SH-SY5Y (cell line): ENCODE measurements at regions not wholly inside any gene's neighbourhood (a gene's known extent, or its start where the extent isn't known, plus 50 kb on each side); places are given as distances from the start of the nearest gene placed in this dataset.

ENCODE experiments used
- GATA2 ChIP-seq: IDR thresholded peaks from 2 replicates; pipeline ENCODE4 v1.6.1; 2011; ENCODE audit warnings: mild to moderate bottlenecking, low read depth, low read length
- GATA3 ChIP-seq: IDR thresholded peaks from 2 replicates; pipeline ENCODE4 v1.6.1; 2011; ENCODE audit warnings: low read depth, mild to moderate bottlenecking, low read length, moderate library complexity

GRCh38 chr6:33910594-33910993, 106.8 kb upstream of the MLN start:
- TF ChIP-seq GATA3 (no peak), GATA2 (no peak)
